ENCODE measurements at regions not wholly inside any gene's neighbourhood (a gene's known extent, or its start where the extent isn't known, plus 50 kb on each side); places are given as distances from the start of the nearest gene placed in this dataset.

DNA sequence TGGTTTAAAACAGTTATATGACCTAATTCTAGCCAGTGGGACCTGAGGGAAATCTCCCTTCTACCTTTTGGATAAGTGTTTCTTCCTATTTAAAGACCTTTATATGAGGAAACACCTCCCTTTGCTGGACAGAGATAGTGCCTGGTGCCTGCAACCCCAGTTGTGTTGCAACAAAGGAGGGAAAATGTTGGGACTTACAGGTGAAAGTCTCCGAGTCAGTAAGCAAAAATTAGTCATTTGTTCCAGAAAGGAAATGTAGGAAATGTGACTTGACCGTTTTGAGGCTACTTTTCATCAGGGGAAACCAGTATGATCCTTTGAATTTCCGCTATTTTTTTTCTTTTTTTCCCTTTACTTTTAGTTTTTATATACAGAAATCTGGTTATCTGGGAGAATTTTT is 165.5 kb downstream of the DKK1 start:
- H3K4me3 Mint-ChIP-seq (ENCODE audit: low read depth, unreplicated experiment) = no peak overlapping the region
- no peaks in the 10 kb centered on the region for H3K36me3 Mint-ChIP-seq (ENCODE audit: insufficient read depth, unreplicated experiment)
- intact Hi-C loops (cut with micrococcal nuclease; ENCODE audit: unreplicated experiment) = no loop called here
- H3K9me3 Mint-ChIP-seq (ENCODE audit: low read depth, unreplicated experiment) = no peaks in the 10 kb centered on the region
- no TSS peak for BruUV-seq (replicated peaks)
- CTCF ChIA-PET = no interaction called here
- no peak overlapping the region for H3K27ac Mint-ChIP-seq (ENCODE audit: unreplicated experiment)
- H3K27me3 Mint-ChIP-seq (ENCODE audit: unreplicated experiment) = no peaks in the 10 kb centered on the region
- H3K4me1 Mint-ChIP-seq (ENCODE audit: low read depth, unreplicated experiment) = peaks cover 26% of the 10 kb centered on the region
- TF ChIP-seq, protein P1, sequence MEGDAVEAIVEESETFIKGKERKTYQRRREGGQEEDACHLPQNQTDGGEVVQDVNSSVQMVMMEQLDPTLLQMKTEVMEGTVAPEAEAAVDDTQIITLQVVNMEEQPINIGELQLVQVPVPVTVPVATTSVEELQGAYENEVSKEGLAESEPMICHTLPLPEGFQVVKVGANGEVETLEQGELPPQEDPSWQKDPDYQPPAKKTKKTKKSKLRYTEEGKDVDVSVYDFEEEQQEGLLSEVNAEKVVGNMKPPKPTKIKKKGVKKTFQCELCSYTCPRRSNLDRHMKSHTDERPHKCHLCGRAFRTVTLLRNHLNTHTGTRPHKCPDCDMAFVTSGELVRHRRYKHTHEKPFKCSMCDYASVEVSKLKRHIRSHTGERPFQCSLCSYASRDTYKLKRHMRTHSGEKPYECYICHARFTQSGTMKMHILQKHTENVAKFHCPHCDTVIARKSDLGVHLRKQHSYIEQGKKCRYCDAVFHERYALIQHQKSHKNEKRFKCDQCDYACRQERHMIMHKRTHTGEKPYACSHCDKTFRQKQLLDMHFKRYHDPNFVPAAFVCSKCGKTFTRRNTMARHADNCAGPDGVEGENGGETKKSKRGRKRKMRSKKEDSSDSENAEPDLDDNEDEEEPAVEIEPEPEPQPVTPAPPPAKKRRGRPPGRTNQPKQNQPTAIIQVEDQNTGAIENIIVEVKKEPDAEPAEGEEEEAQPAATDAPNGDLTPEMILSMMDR (IDR thresholded peaks at IDR 0.05; ENCODE audit: unreplicated experiment) = no peak
- no peak for DNase-seq

DNA sequence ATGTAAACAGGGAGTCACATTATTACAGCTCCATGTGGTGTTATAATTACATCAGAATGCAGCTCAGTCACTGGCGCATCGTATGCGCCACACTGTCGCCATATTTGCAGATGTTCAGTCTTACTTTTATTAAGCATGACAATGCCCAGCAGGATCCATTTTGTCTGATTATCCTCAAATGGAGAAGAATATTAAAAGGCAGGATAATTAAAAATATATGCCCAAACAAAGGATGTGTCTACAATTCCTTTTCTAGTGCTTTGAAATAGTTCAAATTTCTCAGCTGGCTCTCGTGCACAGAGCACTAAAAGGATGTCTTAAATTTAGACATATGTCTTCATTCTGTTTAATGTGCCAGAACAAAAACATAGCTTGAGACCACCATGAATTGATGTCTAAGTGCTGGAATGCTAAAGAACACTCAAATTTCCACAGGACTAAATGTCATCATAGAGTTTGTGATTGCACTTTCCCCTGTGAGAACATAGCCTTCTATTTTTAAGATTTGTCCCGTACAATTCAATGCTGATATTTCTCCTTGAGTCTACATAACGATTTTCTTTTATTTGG is 168.0 kb downstream of the DKK1 start:
- no peak for DNase-seq
- Mint-ChIP-seq H3K27me3 (ENCODE audit: unreplicated experiment) (no peaks in the 10 kb centered on the region), H3K27ac (ENCODE audit: unreplicated experiment) (no peak overlapping the region), H3K4me1 (ENCODE audit: low read depth, unreplicated experiment) (peaks cover 28% of the 10 kb centered on the region), H3K36me3 (ENCODE audit: insufficient read depth, unreplicated experiment) (no peaks in the 10 kb centered on the region), H3K9me3 (ENCODE audit: low read depth, unreplicated experiment) (no peaks in the 10 kb centered on the region), H3K4me3 (ENCODE audit: low read depth, unreplicated experiment) (no peak overlapping the region)
- CTCF ChIA-PET = no interaction called here
- TF ChIP-seq, protein P1 (IDR thresholded peaks at IDR 0.05; ENCODE audit: unreplicated experiment) = no peak
- intact Hi-C loops (cut with micrococcal nuclease; ENCODE audit: unreplicated experiment) = no loop called here
- no TSS peak for BruUV-seq (replicated peaks)

DNA sequence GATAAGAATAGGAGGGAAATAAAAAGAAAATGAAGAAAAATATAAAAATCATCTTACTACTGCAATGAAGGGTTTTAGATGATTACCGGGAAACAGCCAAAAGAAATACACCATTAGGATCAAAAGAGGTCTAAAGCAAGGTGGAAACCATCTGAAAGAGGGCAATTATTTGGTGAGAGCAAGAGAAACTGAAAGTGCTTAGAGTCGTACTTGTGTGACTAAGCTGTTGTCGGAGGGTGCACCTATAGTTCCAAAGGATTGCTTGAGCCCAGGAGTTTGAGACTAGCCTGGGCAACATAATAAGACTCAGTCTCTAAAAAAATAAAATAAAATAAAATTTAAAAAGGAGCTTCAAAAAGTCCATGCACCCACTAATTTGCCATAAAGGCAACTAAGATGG is 169.5 kb downstream of the DKK1 start:
- no peaks in the 10 kb centered on the region for H3K36me3 Mint-ChIP-seq (ENCODE audit: insufficient read depth, unreplicated experiment)
- H3K4me3 Mint-ChIP-seq (ENCODE audit: low read depth, unreplicated experiment) = peak overlapping the region; percentile 1
- H3K4me1 Mint-ChIP-seq (ENCODE audit: low read depth, unreplicated experiment) = peaks cover 44% of the 10 kb centered on the region
- H3K9me3 Mint-ChIP-seq (ENCODE audit: low read depth, unreplicated experiment) = no peaks in the 10 kb centered on the region
- no peak for DNase-seq
- BruUV-seq (replicated peaks) = no TSS peak
- CTCF ChIA-PET = interaction anchor here (0.7 to 1.3 kb wide), 3 partner anchors 11 to 169 kb away, joined by 4 to 5 read pairs (median 5); partner anchors contain the start of gene DKK1
- no peak overlapping the region for H3K27ac Mint-ChIP-seq (ENCODE audit: unreplicated experiment)
- no peaks in the 10 kb centered on the region for H3K27me3 Mint-ChIP-seq (ENCODE audit: unreplicated experiment)
- intact Hi-C loops (cut with micrococcal nuclease; ENCODE audit: unreplicated experiment) = no loop called here
- TF ChIP-seq, protein P1 (IDR thresholded peaks at IDR 0.05; ENCODE audit: unreplicated experiment) = no peak

DNA sequence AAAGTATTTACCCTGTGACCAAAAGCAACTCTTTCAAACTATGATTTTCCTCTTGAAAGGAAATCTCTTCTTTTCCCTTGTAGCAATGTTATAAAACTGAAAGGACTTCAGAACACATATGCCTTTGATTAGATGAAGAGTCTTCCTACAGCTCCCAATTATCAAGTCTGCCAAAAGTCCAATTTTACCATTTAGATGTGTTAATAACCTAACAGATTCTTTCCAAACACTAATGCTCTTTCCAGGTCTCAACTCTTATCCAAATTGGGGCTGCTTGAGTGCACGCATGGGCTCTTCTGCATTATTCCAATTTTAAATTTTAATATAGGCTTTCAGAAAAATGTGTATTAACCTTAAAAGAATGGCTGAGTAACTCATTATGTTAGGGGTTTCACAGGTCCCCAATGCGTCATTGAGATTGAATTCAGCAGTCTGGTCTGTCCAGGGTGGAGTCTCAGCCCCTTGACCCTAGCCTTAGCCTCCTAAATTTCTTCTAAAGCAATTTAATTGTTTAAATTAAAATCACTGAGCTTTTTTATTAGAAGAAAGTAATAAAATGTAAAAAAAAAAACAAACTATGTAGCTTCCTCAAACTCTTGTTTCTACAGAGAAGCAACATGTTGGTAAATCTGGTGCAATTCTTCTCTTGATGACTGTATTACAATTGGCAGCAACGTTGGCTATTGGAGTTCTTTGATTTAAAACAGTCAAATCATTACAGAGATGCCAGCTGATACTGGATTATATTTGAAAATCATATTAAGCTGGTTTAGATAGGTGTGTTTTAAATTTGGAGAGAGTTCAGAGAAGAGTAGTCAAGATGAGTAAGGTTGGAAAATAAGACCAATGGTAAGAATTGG is 170.4 kb downstream of the DKK1 start:
- TF ChIP-seq, protein P1 (IDR thresholded peaks at IDR 0.05; ENCODE audit: unreplicated experiment) = no peak
- Mint-ChIP-seq H3K27ac (ENCODE audit: unreplicated experiment) (no peak overlapping the region), H3K36me3 (ENCODE audit: insufficient read depth, unreplicated experiment) (no peaks in the 10 kb centered on the region), H3K4me1 (ENCODE audit: low read depth, unreplicated experiment) (peaks cover 48% of the 10 kb centered on the region), H3K27me3 (ENCODE audit: unreplicated experiment) (no peaks in the 10 kb centered on the region), H3K4me3 (ENCODE audit: low read depth, unreplicated experiment) (no peak overlapping the region), H3K9me3 (ENCODE audit: low read depth, unreplicated experiment) (no peaks in the 10 kb centered on the region)
- CTCF ChIA-PET = interaction anchor here (0.7 to 1.3 kb wide), 3 partner anchors 12 to 170 kb away, joined by 4 to 5 read pairs (median 5); partner anchors contain the start of gene DKK1
- BruUV-seq (replicated peaks) = no TSS peak
- intact Hi-C loops (cut with micrococcal nuclease; ENCODE audit: unreplicated experiment) = loop anchor here (5.0 kb wide), 1 partner anchor 92 kb away; no protein-coding TSS in a partner anchor
- no peak for DNase-seq
